ENCODE measurements at regions not wholly inside any gene's neighbourhood (a gene's known extent, or its start where the extent isn't known, plus 50 kb on each side); places are given as distances from the start of the nearest gene placed in this dataset.

DNA sequence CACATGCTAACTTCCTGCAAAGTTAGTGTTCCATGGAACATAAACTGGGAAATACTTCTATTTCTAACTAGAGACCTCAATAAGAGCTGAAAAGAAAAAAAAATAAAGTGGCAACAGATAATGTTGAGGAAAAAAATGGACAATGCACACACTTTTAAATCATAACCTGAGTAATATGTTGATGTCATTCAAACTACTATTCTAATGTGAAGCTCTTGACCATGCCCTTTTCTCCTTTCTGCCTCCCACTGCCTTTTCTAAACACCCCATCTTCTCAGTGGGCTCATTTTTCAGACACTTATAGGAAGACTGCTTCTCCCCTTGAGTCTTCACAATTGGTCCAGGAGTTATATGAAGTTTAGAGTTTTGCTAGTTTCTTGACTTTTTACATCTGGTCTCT, 280.9 kb upstream of the NT5C1B start:
- H3K4me3 ChIP-seq (ENCODE audit: low read length): no peak overlapping the region
- TF ChIP-seq, protein P1, sequence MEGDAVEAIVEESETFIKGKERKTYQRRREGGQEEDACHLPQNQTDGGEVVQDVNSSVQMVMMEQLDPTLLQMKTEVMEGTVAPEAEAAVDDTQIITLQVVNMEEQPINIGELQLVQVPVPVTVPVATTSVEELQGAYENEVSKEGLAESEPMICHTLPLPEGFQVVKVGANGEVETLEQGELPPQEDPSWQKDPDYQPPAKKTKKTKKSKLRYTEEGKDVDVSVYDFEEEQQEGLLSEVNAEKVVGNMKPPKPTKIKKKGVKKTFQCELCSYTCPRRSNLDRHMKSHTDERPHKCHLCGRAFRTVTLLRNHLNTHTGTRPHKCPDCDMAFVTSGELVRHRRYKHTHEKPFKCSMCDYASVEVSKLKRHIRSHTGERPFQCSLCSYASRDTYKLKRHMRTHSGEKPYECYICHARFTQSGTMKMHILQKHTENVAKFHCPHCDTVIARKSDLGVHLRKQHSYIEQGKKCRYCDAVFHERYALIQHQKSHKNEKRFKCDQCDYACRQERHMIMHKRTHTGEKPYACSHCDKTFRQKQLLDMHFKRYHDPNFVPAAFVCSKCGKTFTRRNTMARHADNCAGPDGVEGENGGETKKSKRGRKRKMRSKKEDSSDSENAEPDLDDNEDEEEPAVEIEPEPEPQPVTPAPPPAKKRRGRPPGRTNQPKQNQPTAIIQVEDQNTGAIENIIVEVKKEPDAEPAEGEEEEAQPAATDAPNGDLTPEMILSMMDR (conservative IDR thresholded peaks at IDR 0.05; ENCODE audit: low read length): no peak
- no peak for DNase-seq (ENCODE audit: low read depth)

DNA sequence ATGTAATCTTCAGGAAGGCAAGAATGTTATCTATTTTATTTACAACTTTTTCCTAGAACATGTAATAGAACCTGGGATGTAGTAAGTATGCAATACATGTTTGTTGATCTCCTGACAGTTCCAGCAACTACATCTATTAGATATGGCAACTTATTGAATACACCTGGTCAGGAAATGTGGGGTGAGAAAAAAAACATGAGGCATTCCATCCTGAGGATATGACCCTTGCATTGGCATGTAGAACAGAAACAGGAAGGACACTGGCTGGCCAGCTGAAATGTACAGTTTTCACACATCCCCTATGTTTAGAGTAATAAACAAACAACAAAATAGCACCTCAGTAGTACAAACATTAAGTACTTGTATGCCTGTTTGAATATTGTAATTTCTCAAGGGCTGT, 272.6 kb upstream of the NT5C1B start:
- no peak overlapping the region for H3K4me3 ChIP-seq (ENCODE audit: low read length)
- TF ChIP-seq, protein P1 (conservative IDR thresholded peaks at IDR 0.05; ENCODE audit: low read length): no peak
- no peak for DNase-seq (ENCODE audit: low read depth)

DNA sequence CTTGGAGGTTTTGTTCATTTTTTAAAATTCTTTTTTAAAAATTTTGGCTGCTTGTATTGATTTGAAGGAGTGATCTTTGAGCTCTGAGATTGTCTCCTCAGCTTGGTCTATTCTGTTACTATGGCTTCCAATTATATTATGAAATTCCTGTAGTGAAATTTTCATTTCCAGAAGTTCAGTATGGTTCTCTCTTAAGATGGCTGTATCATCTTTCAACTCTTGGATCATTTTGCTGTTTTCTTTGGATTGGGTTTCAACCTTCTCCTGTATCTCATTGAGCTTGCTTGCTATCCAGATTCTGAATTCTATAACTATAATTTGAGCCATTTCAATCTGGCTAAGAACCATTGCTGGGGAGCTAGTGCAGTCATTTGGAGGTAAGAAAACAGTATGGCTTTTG, 270.8 kb upstream of the NT5C1B start:
- no peak overlapping the region for H3K4me3 ChIP-seq (ENCODE audit: low read length)
- TF ChIP-seq, protein P1 (conservative IDR thresholded peaks at IDR 0.05; ENCODE audit: low read length): no peak
- no peak for DNase-seq (ENCODE audit: low read depth)

DNA sequence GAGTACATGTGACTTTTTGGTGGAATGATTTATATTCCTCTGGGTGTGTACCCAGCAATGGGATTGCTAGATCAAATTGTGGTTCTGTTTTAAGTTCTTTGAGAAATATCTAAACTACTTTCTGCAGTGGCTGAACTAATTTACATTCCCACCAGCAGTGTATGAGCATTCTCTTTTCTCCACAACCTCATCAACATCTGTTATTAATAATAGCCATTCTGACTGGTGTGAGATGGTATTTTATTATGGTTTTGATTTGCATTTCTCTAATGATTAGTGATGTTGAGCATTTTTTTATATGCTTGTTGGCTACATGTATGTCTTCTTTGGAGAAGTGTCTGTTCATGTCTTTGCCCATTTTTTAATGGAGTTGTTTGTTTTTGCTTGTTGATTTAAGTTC, 267.4 kb upstream of the NT5C1B start:
- TF ChIP-seq, protein P1 (conservative IDR thresholded peaks at IDR 0.05; ENCODE audit: low read length): peak; percentile 39; the same call in 1 of the 2 replicates
- DNase-seq (ENCODE audit: low read depth): peak; percentile 88
- H3K4me3 ChIP-seq (ENCODE audit: low read length): no peak overlapping the region

DNA sequence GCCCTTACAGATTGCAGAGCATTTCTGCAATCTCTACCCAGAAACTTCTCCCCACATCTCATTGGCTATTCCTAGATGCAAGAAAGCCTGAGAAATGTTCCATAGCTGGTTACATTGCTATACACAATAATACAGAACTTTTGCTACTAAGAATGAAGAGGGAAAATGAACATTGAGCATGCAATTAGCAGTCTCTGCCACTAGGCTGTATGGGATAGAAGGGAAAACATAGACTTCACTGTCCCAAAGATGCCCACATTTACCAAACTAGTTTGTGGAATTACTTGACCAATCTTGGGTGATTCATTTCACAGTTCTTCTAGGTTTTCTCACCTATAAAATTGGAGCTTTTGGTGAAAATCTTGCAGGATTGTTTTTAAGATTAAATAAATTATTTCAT, 265.7 kb upstream of the NT5C1B start:
- peak; percentile 12 for DNase-seq (ENCODE audit: low read depth)
- H3K4me3 ChIP-seq (ENCODE audit: low read length): no peak overlapping the region
- TF ChIP-seq, protein P1 (conservative IDR thresholded peaks at IDR 0.05; ENCODE audit: low read length): peak; percentile 45

DNA sequence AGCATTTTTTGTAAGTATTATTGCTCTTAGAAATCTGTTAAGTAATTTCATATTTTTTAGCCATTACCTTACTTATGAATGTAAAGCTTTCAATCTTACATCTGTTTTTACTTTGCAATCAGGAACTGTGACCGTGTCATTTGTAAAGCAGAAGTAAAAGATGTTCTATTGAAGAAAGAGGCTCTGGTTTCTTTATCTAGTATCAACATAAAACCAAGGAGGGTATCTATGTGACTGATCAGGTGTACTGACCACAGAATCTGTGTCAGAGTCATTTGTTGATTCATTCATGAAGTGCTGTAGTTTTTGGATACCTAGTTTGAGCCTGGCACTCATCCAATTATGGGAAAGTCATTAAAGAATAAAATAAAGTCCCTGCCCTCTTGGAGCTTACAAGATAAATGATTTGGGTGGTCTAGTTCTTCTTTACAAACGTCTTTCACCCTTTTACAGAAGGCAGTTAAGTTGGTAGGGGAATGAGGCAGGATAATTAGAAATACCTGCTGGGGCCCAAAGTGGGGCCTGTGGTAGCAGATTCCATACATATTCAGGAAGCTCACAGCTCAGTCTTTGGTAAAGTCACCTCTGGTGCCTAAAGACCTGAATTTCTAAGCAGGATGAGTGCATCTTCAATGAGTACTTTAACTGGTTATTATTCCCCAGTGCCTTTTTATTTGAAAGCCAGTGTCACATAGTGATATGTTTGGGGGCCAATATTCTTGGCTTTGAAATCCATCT, 260.6 kb upstream of the NT5C1B start:
- TF ChIP-seq, protein P1 (conservative IDR thresholded peaks at IDR 0.05; ENCODE audit: low read length): no peak
- no peak overlapping the region for H3K4me3 ChIP-seq (ENCODE audit: low read length)
- DNase-seq (ENCODE audit: low read depth): no peak

DNA sequence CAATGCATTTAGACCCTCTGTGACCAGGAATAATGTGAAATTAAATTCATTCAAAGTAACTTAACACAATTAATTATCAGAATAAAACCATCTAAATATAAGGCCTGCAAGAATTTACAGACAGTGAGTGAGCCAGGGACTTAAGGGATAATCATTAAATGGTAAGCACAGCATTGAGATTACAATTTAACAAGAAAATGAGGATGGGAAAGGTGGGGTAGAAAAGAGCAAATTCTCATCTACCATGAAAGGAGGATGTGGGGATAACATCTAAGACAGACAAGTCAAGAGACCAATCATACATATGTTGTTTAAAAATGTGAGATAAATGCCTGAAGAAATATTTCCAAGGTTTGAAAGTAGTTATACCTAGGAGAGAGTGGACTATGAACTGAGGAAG, 259.3 kb upstream of the NT5C1B start:
- no peak overlapping the region for H3K4me3 ChIP-seq (ENCODE audit: low read length)
- no peak for DNase-seq (ENCODE audit: low read depth)
- TF ChIP-seq, protein P1 (conservative IDR thresholded peaks at IDR 0.05; ENCODE audit: low read length): no peak
